Erythroblast (primary cell): ENCODE measurements at regions not wholly inside any gene's neighbourhood (a gene's known extent, or its start where the extent isn't known, plus 50 kb on each side); places are given as distances from the start of the nearest gene placed in this dataset.

Experiments
- GATA1 ChIP-seq: IDR thresholded peaks from 2 replicates; pipeline ENCODE4 v1.6.1; 2011; ENCODE audit warnings: low read depth, mild to moderate bottlenecking, control low read depth, low read length, moderate library complexity
- POLR2A ChIP-seq: IDR thresholded peaks from 2 replicates; pipeline ENCODE4 v1.6.1; 2011; ENCODE audit warnings: mild to moderate bottlenecking, low read length

DNA sequence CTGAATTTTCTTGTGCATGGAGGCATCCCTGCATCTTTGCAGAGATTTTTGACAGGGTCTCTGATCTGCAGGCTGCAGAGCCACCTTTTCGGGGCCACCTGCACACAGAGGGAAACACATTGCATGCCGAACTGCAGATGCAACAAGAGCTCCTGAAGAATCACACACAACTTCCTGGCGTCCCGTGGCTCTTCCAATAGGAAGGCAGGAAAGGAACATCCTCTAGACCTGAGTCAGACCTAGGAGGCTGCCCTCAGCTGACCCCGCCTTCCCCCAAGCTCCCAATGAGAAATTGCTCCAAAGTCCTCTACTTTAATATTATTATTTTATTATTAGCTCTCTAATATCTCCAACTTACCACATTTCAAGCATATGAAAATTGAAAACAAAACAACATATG is 213.2 kb upstream of the ARRDC4 start:
- TF ChIP-seq POLR2A (no peak), GATA1 (no peak)
